NAMALWA (cell line): ENCODE measurements at regions not wholly inside any gene's neighbourhood (a gene's known extent, or its start where the extent isn't known, plus 50 kb on each side); places are given as distances from the start of the nearest gene placed in this dataset.

Experiments used
- DNase-seq: peaks from one replicate; pipeline ENCODE4 v3.0.0-alpha.2; 2015; ENCODE audit warnings: low spot score

GRCh38 chrX:45774961-45775360, 574.3 kb upstream of the DIPK2B start:
- no peak for DNase-seq

- no peak for DNase-seq
These were observed 572.9 kb upstream of the DIPK2B start for GRCh38 chrX:45773572-45773971.

DNA sequence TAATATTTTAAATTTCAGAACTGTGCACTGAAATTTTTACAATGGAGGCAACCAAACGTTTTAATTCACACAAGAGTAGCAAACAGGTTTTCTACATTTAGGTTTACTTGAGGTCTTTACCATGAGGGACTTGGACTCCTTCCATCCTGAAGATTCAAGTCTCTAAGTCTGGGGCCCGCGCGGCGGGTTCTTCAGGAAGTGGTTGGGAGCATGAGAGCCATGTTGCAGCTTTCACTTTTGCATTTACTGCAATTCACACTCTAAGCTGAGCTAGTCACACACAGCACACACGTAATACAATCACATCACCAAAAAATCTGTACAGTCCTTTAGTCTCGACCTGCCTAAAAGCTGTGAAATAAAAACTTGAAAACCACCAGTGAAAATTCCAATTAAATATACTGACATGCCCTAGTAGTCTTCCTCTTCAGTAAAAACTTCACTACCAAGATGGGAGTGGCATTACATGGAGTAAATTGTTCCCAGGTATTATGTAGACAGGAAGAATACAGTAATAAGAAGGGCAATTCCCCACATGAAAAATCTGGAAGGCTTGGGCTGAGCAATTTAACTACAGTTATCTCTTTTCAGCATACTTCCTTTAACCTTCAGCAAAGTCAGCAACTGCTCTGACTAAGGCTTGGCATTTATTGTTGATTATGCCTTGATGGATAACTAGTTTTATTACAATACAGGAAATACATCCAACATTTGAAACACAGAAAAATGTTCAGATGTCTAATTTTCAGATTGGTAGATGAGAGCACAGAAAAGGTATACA, 571.1 kb upstream of the DIPK2B start:
- DNase-seq, result no peak

DNA sequence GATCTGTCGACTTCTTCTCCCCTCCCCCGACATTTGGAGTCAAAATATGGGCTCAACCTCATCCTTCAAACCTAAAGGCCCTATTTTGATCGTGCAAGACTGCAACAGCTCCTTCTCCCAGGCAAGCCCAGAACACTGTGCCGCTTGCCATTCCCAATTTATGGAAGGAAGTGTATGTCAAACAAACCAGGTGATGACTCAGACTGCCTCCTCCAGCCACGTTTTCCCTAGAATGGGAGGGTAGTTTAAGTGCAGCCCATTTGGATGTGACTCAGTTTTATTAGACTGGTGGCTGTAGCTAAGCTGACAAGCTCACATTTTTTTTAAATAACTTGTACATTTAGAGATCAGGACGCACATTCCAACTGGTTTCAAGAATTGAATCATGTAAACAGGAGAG, 570.4 kb upstream of the DIPK2B start:
- DNase-seq, result no peak

- no peak for DNase-seq
These were observed 569.3 kb upstream of the DIPK2B start for GRCh38 chrX:45769761-45770582.

GRCh38 chrX:45768666-45769236, 568.1 kb upstream of the DIPK2B start:
- DNase-seq, result no peak

DNA sequence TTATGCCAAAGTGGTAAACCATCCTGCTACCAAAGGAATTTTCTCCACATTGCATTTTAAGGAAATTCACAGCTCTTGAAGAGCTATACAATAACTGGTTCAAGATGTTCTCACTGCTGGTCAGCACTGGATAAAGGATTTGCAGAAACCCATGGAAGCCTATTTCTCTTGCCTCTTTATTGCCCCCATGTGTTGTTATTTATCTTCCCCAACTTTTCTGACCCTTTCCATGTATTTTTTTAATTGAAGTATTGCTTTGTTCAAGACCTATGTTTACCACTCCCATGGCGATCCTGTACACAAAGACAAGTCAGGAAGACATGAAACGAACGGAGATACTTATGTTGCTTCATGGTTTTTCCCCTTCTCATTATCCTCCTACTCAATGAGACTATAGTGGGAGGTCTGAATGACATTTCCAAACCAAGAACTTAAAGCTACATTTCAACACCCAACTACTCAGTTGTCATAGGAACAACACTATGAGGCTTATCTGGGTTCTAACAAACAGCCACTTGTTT, 566.4 kb upstream of the DIPK2B start:
- DNase-seq, result no peak

GRCh38 chrX:45765767-45766166, 565.1 kb upstream of the DIPK2B start:
- DNase-seq, result no peak

DNA sequence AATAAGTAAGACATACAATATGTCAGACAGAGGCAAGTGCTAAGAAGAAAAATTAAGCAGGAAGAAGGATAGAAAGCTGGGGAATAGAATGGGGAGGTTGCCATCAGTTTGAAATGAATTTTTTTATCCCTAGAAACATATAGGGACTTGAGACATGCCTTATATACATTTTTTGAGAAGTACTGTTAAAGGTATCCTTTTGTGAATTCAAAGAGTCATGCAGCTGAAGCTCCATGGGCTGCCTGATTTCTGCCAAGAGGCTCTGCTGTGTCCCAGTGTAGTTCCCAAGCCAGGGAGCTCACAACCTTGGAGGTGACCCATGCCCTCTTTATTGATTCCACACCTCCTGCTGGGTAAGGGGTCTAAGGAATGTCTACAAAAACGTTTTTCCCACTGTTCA, 564.6 kb upstream of the DIPK2B start:
- no peak for DNase-seq

DNA sequence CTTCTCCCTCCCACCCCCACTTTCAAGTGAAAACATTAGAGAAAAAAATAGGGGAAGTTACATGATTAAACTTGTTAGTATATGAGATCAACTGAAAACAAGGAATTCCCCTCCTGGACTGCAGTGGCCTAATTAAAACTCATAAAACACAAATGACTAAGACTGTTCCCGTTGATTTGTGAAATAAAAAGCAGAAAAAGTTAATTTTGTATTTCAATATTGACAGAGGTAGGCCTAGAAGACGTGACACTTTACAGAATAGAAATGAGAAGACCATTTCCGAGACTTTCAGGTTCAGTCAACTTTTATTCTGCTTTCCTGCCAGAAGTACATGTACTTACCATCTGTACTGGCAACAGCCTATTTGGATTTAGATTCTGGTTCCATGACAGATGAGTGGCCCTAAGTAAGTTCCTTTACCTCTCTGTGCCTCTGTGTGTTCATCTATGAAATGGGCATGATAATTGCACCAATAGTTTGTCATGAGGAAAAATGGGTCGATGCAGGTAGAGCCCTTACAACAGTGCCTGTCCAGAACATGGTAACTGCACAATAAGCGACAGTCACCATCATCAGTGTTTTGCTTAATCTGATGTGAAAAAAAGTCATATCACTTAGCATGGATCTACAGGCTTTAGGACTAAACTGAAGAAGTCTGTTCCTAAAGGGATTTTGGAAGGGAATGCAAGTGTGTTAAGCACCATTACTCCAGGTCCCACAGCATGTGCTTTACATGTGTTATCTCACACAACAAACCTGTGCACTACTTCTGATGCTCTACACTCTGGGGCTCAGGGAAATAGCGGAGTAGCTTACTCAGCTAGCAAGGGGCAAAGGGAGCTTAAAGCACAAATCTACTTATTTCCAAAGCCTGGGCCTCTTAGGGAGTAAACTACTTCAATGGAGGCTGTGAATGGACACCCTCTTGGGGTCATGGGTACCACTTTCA, 562.3 kb upstream of the DIPK2B start:
- DNase-seq, result no peak

DNA sequence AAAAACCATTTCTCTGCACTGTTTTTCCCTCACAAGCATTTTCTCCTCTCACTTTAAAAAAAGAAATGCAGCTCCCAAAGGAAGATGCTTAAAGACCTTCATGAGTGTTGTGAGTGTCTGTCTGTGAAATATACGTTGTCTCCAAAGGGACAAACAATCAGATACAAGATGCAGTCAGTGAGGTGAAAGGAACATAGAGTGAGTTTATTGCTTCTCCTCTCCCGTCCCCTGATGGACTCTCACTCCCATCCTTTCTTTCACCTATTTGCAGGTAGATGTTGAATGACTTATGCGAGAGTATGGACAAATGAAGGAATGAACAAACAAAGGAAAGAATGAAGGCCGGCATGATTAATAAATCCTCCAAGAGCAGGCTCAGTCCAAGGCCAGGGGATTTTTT, 561.2 kb upstream of the DIPK2B start:
- DNase-seq, result no peak

DNA sequence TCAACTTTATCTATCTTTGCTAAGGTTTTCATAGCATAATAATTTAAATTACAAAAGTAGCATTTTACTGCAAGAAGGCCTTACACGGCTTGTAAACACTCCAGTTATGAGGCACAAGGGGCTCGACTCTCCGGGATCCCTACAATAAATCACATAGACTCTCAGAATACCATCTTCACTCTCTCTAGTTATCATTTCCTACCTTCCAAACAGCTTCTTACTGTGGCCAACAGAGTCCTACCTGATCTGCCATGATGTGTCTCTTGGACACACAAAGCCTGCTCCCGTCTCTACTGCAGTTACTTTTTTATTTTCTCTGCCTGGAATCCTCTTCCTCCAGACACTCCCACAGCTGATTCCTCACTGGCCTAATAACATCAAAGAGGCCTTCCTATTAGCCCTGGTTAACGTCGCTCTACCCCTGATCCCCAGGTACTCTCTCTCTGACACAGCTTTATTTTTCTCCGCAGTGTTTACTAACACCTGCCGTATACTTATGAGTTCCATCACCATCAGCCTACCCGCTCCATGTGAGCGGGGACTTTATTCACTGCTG, 559.6 kb upstream of the DIPK2B start:
- DNase-seq, result no peak

DNA sequence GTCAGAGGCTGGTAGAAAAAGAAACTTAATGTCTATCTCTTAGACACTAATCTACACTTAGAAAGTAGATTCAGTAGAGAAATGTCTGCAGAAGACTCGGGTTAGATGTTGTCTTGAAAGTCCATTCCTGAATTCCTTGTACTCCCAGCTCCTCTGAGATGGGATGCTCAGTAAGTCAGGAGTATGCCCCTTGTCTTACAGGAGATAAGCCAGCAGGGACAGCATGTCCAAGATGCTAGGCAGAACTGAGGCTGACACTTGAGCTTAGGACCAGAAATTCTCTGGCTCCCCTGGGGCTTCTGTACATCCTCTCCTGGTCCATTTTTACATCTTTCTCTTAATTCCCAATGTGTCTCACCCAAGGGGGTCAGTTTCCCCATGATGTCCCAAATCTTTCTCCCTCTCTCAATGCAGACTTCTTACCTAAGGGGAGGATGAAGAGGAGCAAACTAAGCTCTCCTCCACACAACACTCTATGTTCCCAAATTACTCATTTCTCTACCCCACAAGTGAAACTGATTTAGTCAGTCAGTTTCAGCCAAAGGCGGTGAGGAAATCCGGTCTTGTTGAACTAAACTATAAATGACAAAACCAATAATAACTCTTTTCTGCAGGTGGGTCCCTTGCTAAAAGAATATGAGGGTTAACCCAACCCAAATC, 558.2 kb upstream of the DIPK2B start:
- no peak for DNase-seq

DNA sequence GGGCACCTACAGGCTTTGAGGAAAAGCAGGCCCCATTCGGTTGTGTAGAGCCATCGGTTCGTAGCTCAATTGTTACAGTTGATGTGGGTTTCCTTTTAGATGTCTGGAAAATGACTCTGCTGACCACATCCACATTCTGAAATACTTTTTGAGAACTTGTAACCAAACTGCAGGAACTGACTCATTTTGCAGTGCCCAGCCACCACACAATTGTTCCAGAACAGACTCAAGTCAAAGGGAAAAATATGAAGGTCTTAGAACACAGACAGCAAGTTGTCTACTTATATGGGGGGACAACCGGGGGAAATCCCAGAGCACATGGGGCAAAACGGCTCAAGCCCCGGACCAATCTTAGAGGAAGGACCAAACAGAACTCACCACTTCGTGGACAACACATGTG, 557.6 kb upstream of the DIPK2B start:
- no peak for DNase-seq

GRCh38 chrX:45757272-45757671, 556.6 kb upstream of the DIPK2B start:
- DNase-seq, result no peak

- no peak for DNase-seq
These were observed 555.9 kb upstream of the DIPK2B start for GRCh38 chrX:45756557-45756956.

- DNase-seq, result no peak
These were observed 555.0 kb upstream of the DIPK2B start for GRCh38 chrX:45755703-45756102.

- DNase-seq, result no peak
These were observed 550.5 kb upstream of the DIPK2B start for GRCh38 chrX:45751156-45751555.

GRCh38 chrX:45750639-45751038, 550.0 kb upstream of the DIPK2B start:
- no peak for DNase-seq

GRCh38 chrX:45749375-45749774, 548.7 kb upstream of the DIPK2B start:
- no peak for DNase-seq

- DNase-seq, result no peak
These were observed 547.7 kb upstream of the DIPK2B start for GRCh38 chrX:45748369-45748774.
